ENCODE measurements at regions not wholly inside any gene's neighbourhood (a gene's known extent, or its start where the extent isn't known, plus 50 kb on each side); places are given as distances from the start of the nearest gene placed in this dataset.

DNA sequence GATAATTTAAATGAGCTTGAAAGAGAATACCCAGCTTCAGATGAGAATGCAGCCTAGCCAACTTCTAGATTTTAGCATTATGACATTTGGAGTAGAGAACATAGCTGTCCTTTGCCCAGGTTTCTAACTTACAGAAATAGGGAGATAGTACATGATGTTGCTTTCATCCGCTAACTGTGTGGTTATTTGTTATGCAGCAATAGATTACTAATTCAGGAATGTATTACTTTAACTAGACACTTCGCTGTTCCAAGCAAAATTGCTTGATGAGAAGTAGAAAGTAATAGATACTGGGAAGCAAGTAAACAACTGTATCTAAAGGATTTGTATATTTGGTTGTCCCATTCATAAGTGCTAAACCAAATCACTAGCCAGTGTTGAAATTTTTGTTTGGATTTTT is 790.9 kb upstream of the PRR20A start:
- no peak for TF ChIP-seq POLR2AphosphoS5 (IDR thresholded peaks at IDR 0.05; ENCODE audit: borderline replicate concordance, low read depth, low read length)
- no peak for TF ChIP-seq EZH2 (IDR thresholded peaks at IDR 0.05)
- TF ChIP-seq FOXP2 (optimal IDR thresholded peaks at IDR 0.05; ENCODE audit: control extremely low read depth, extremely low read length, insufficient read depth), result no peak
